Neutrophil (primary cell): ENCODE measurements at regions not wholly inside any gene's neighbourhood (a gene's known extent, or its start where the extent isn't known, plus 50 kb on each side); places are given as distances from the start of the nearest gene placed in this dataset.

Source experiments
- H3K27ac ChIP-seq: fragments of 200-600 bp; sonication (generic); 2 replicates; pipeline ENCODE4 v1.5.1; 2016; ENCODE audit warnings: mild to moderate bottlenecking, moderate library complexity
- H3K27me3 ChIP-seq: fragments of 200-600 bp; sonication (generic); 2 replicates; pipeline ENCODE4 v1.6.0; 2016; ENCODE audit warnings: mild to moderate bottlenecking
- H3K36me3 ChIP-seq: fragments of 200-600 bp; sonication (generic); 2 replicates; pipeline ENCODE4 v1.5.1; 2017
- H3K4me1 ChIP-seq, 2 experiments: fragments of 200-600 bp in 1 of 2; sonication (generic) in 1 of 2; 1 replicate in 1 of 2; 2 replicates in 1 of 2; pipeline versions ENCODE4 v1.5.1 to v1.6.1; 2013 to 2016; ENCODE audit warnings: low read depth in 1 of 2, low read length in 1 of 2, mild to moderate bottlenecking in 1 of 2, moderate library complexity in 1 of 2; ENCODE audit not compliant: control insufficient read depth in 1 of 2, insufficient read depth in 1 of 2
- H3K4me3 ChIP-seq, 2 experiments: fragments of 200-600 bp in 1 of 2; sonication (generic) in 1 of 2; 1 replicate in 1 of 2; 2 replicates in 1 of 2; pipeline ENCODE4 v1.5.1; 2013 to 2016; ENCODE audit warnings: low read depth in 1 of 2, low read length in 1 of 2, mild to moderate bottlenecking in 1 of 2, moderate library complexity in 1 of 2
- H3K9me3 ChIP-seq: fragments of 200-600 bp; sonication (generic); 2 replicates; pipeline ENCODE4 v1.5.1; 2016
- TF ChIP-seq, protein P1 (sequence below): fragments of 200-600 bp; sonication (generic); IDR thresholded peaks from 2 replicates; pipeline ENCODE4 v1.5.1; 2016; ENCODE audit warnings: antibody characterized with exemption

DNA sequence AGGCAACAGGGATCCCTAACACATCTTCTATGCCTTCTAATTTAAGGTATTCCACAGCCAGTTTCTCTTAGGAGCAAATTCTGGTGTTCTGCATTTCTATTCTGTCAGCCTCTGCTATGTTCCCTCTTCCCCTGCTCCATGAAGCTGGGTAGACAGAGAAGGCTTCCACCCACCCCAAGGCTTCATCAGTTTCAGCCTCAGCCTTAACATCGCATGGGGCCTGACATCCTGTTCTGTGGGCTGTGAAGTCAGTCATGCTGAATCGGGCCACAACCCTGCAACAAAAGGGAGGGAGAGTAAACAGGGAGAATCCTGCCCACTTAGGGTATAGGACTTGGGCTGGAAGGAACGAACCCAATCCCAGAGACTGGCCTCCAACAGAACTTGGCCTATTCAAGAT, 70.6 kb upstream of the PPM1B start:
- TF ChIP-seq, protein P1, sequence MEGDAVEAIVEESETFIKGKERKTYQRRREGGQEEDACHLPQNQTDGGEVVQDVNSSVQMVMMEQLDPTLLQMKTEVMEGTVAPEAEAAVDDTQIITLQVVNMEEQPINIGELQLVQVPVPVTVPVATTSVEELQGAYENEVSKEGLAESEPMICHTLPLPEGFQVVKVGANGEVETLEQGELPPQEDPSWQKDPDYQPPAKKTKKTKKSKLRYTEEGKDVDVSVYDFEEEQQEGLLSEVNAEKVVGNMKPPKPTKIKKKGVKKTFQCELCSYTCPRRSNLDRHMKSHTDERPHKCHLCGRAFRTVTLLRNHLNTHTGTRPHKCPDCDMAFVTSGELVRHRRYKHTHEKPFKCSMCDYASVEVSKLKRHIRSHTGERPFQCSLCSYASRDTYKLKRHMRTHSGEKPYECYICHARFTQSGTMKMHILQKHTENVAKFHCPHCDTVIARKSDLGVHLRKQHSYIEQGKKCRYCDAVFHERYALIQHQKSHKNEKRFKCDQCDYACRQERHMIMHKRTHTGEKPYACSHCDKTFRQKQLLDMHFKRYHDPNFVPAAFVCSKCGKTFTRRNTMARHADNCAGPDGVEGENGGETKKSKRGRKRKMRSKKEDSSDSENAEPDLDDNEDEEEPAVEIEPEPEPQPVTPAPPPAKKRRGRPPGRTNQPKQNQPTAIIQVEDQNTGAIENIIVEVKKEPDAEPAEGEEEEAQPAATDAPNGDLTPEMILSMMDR, result no peak
- no peaks in the 10 kb centered on the region for H3K27me3 ChIP-seq
- H3K9me3 ChIP-seq, result no peaks in the 10 kb centered on the region
- peaks cover 28 to 36% of the 10 kb centered on the region in 2 experiments for H3K4me1 ChIP-seq
- H3K27ac ChIP-seq, result no peak overlapping the region
- H3K4me3 ChIP-seq, result no peak overlapping the region
- H3K36me3 ChIP-seq, result no peaks in the 10 kb centered on the region

GRCh38 chr2:44098891-44099290, 69.8 kb upstream of the PPM1B start:
- no peaks in the 10 kb centered on the region for H3K36me3 ChIP-seq
- peaks cover 36 to 45% of the 10 kb centered on the region in 2 experiments for H3K4me1 ChIP-seq
- TF ChIP-seq, protein P1, result no peak
- H3K9me3 ChIP-seq, result no peaks in the 10 kb centered on the region
- no peak overlapping the region for H3K4me3 ChIP-seq
- H3K27ac ChIP-seq, result no peak overlapping the region
- H3K27me3 ChIP-seq, result no peaks in the 10 kb centered on the region

GRCh38 chr2:44100351-44100750, 68.3 kb upstream of the PPM1B start:
- H3K27me3 ChIP-seq, result no peaks in the 10 kb centered on the region
- peaks cover 39 to 48% of the 10 kb centered on the region in 2 experiments for H3K4me1 ChIP-seq
- no peaks in the 10 kb centered on the region for H3K36me3 ChIP-seq
- H3K4me3 ChIP-seq, result no peak overlapping the region
- H3K9me3 ChIP-seq, result no peaks in the 10 kb centered on the region
- peak overlapping the region; percentile 62 for H3K27ac ChIP-seq
- TF ChIP-seq, protein P1, result no peak

- TF ChIP-seq, protein P1, result no peak
- peak overlapping the region; percentile 62 for H3K27ac ChIP-seq
- no peaks in the 10 kb centered on the region for H3K27me3 ChIP-seq
- H3K4me3 ChIP-seq, result no peak overlapping the region
- no peaks in the 10 kb centered on the region for H3K36me3 ChIP-seq
- H3K9me3 ChIP-seq, result no peaks in the 10 kb centered on the region
- peaks cover 39 to 48% of the 10 kb centered on the region in 2 experiments for H3K4me1 ChIP-seq
Observed at GRCh38 chr2:44101246-44101645, 67.4 kb upstream of the PPM1B start.

DNA sequence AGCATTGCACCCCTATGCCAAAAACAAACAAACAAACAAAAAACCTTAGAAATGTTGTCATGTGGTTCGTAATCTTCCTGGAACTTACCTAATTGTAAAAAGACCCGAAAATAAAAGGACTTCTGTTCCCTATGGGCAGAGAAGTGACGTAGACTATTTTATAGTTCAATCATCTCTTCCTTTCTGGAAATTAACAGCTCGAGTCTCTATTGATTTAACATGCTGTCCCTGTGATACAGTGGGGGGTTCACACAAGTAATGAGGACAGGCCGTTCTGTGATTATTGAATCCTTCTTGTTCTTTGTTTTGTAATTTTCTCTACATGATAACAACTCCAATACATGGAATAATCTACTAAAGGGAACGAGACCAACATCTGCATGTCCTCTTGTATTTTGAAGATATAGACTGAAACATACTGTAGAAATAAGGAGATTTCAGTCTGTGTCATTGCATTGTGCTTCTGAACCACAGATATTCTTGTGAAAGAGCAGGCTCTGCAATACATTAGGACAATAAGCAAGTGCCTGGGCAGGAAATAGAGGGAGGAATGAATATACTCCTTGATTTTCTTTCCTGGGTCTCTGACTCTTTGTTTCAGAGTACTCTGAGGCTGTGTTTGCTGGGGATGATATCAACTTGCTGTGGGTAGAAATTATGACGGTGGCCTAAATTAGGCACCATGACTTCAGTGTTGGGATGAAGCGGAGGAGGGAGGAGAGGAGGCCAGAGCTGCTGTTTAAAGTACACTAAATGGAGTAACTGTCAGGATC, 65.7 kb upstream of the PPM1B start:
- Histone ChIP-seq H3K4me1 (peaks cover 42 to 52% of the 10 kb centered on the region in 2 experiments), H3K4me3 (no peak overlapping the region), H3K9me3 (no peaks in the 10 kb centered on the region), H3K27me3 (no peaks in the 10 kb centered on the region), H3K36me3 (no peaks in the 10 kb centered on the region), H3K27ac (peak overlapping the region; percentile 34)
- TF ChIP-seq, protein P1, result no peak
